ENCODE measurements at regions not wholly inside any gene's neighbourhood (a gene's known extent, or its start where the extent isn't known, plus 50 kb on each side); places are given as distances from the start of the nearest gene placed in this dataset.
"Not testable (repeated sequence)": the region's sequence is repeated elsewhere in the genome, so short reads cannot be mapped to it uniquely, and the experiment has no call there.

- H3K27ac ChIP-seq = no peak overlapping the region
- DNase-seq = no peak
- H3K4me1 ChIP-seq = no peaks in the 10 kb centered on the region
- H3K27me3 ChIP-seq = no peaks in the 10 kb centered on the region
- H3K9me3 ChIP-seq = no peaks in the 10 kb centered on the region
- no peaks in the 10 kb centered on the region for H3K36me3 ChIP-seq
- TF ChIP-seq POLR2A (IDR thresholded peaks at IDR 0.05) (no peak), CTCF (IDR thresholded peaks at IDR 0.05) (no peak)
- H3K4me3 ChIP-seq = no peak overlapping the region
These were observed 382.6 kb downstream of the RAD51AP2 start for GRCh38 chr2:17135619-17136018.

GRCh38 chr2:17133052-17133671 is 385.1 kb downstream of the RAD51AP2 start:
- TF ChIP-seq CTCF (IDR thresholded peaks at IDR 0.05) = no peak
- TF ChIP-seq POLR2A (IDR thresholded peaks at IDR 0.05) = no peak
- H3K27ac ChIP-seq = no peak overlapping the region

GRCh38 chr2:17130627-17131026 is 387.6 kb downstream of the RAD51AP2 start:
- H3K9me3 ChIP-seq, H3K27ac ChIP-seq, DNase-seq, H3K27me3 ChIP-seq, H3K36me3 ChIP-seq, H3K4me1 ChIP-seq, H3K4me3 ChIP-seq: not testable (repeated sequence)

More at GRCh38 chr2:17133052-17133671, 385.1 kb downstream of the RAD51AP2 start:
- H3K4me1 ChIP-seq = no peaks in the 10 kb centered on the region
- no peaks in the 10 kb centered on the region for H3K27me3 ChIP-seq
- H3K4me3 ChIP-seq = no peak overlapping the region
- no peak for DNase-seq
- no peaks in the 10 kb centered on the region for H3K9me3 ChIP-seq
- H3K36me3 ChIP-seq = no peaks in the 10 kb centered on the region

GRCh38 chr2:17125989-17126620 is 392.1 kb downstream of the RAD51AP2 start:
- TF ChIP-seq POLR2A (IDR thresholded peaks at IDR 0.05) (no peak), CTCF (IDR thresholded peaks at IDR 0.05) (no peak)
- H3K27me3 ChIP-seq = no peaks in the 10 kb centered on the region
- H3K27ac ChIP-seq = no peak overlapping the region
- no peak overlapping the region for H3K4me3 ChIP-seq
- H3K36me3 ChIP-seq = no peaks in the 10 kb centered on the region
- DNase-seq = no peak
- H3K9me3 ChIP-seq = no peaks in the 10 kb centered on the region
- no peaks in the 10 kb centered on the region for H3K4me1 ChIP-seq

- no peaks in the 10 kb centered on the region for H3K27me3 ChIP-seq
- H3K4me3 ChIP-seq = no peak overlapping the region
- H3K9me3 ChIP-seq = no peaks in the 10 kb centered on the region
- DNase-seq = no peak
- H3K36me3 ChIP-seq = no peaks in the 10 kb centered on the region
- H3K4me1 ChIP-seq = no peaks in the 10 kb centered on the region
- no peak overlapping the region for H3K27ac ChIP-seq
- TF ChIP-seq CTCF (IDR thresholded peaks at IDR 0.05) (no peak), POLR2A (IDR thresholded peaks at IDR 0.05) (no peak)
These were observed 393.5 kb downstream of the RAD51AP2 start for GRCh38 chr2:17124575-17125318.

- no peak for DNase-seq
- Histone ChIP-seq H3K9me3 (no peaks in the 10 kb centered on the region), H3K27ac (no peak overlapping the region), H3K4me3 (no peak overlapping the region), H3K27me3 (no peaks in the 10 kb centered on the region), H3K36me3 (no peaks in the 10 kb centered on the region), H3K4me1 (no peaks in the 10 kb centered on the region)
- TF ChIP-seq CTCF (IDR thresholded peaks at IDR 0.05) (no peak), POLR2A (IDR thresholded peaks at IDR 0.05) (no peak)
These were observed 395.2 kb downstream of the RAD51AP2 start for GRCh38 chr2:17122887-17123501.
